Ovary (tissue), 3 donors: ENCODE measurements at regions not wholly inside any gene's neighbourhood (a gene's known extent, or its start where the extent isn't known, plus 50 kb on each side); places are given as distances from the start of the nearest gene placed in this dataset.

ENCODE experiments used
- EP300 ChIP-seq: sonication (generic); formaldehyde crosslinking; IDR thresholded peaks from one replicate; pipeline ENCODE4 v1.6.1; 2017; ENCODE audit warnings: antibody characterized with exemption
- TF ChIP-seq, protein P1 (sequence below), 3 donors: fragments of 450-650 bp in 2 of 3; fragments of 200-600 bp in 1 of 3; IDR thresholded peaks; one replicate each; pipeline versions ENCODE4 v1.5.1 to v1.8.0; 2016 to 2022; ENCODE audit warnings: antibody characterized with exemption in 3 of 3, mild to moderate bottlenecking in 1 of 3
- donor health status: DM: no; HTN: no; CAD: no.

DNA sequence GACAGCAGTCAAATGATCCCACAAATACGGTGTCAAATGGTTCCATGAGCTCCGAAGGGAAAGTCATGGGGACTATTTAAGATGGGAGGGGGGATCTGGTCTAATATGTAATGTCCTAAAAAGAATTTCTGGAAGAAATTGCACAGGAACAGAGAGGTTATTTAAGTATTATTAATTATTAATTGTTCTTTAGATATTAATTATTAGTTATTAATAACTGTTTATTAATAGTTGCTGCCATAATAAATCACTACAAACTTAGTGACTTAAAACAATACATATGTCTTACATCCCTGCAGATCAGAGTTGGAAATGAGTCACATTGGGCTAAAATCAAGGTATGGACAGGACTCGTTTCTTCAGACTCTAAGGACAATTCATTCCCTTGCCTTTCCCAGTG is 588.2 kb upstream of the NR2F2 start:
- TF ChIP-seq, protein P1, sequence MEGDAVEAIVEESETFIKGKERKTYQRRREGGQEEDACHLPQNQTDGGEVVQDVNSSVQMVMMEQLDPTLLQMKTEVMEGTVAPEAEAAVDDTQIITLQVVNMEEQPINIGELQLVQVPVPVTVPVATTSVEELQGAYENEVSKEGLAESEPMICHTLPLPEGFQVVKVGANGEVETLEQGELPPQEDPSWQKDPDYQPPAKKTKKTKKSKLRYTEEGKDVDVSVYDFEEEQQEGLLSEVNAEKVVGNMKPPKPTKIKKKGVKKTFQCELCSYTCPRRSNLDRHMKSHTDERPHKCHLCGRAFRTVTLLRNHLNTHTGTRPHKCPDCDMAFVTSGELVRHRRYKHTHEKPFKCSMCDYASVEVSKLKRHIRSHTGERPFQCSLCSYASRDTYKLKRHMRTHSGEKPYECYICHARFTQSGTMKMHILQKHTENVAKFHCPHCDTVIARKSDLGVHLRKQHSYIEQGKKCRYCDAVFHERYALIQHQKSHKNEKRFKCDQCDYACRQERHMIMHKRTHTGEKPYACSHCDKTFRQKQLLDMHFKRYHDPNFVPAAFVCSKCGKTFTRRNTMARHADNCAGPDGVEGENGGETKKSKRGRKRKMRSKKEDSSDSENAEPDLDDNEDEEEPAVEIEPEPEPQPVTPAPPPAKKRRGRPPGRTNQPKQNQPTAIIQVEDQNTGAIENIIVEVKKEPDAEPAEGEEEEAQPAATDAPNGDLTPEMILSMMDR (IDR thresholded peaks at IDR 0.05), result no peak
- TF ChIP-seq EP300, result no peak
